GM21515 (cell line): ENCODE measurements at regions not wholly inside any gene's neighbourhood (a gene's known extent, or its start where the extent isn't known, plus 50 kb on each side); places are given as distances from the start of the nearest gene placed in this dataset.

Experiments
- ATAC-seq: cut with Tn5 transposase; IDR thresholded peaks from one replicate; pipeline ENCODE4 v1.9.1; 2021; ENCODE audit not compliant: unreplicated experiment

DNA sequence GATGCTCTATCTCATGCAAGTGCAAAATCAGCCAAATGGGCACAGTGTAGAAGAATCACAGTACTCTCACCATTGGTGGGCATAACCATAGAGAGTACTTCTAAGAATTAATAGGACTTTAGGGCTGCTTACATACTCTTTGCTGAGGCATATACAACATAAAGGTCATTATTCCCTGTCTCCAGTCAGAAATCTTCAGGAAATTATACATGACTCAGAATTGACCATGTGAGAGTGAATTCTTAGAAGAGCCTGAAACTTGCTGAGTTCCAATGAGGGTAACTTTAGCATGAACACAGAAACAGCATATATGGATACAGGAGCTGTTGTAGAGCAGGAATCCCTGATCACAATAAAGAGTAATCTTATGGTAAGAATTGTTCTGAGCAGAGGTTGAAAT lies 498.7 kb downstream of the TENT5A start:
- no peak for ATAC-seq

DNA sequence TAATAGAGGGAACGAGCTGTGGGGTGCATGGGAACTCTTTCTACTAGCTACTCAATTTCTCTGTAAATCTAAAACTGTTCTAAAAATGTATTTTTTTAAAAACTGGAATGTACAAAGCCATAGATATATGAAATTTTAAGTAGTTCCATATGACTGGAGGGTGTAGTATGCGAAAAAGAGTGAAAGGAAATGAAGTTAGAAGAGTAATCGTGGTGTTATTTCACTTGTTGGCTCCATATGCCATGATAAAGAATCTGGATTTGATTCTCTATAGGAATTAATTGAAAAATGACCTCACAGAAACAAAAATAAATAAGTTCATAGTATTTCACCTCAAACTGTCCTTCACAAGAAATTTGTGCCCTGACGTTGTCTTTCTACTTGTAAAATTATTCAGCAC lies 500.2 kb downstream of the TENT5A start:
- no peak for ATAC-seq

DNA sequence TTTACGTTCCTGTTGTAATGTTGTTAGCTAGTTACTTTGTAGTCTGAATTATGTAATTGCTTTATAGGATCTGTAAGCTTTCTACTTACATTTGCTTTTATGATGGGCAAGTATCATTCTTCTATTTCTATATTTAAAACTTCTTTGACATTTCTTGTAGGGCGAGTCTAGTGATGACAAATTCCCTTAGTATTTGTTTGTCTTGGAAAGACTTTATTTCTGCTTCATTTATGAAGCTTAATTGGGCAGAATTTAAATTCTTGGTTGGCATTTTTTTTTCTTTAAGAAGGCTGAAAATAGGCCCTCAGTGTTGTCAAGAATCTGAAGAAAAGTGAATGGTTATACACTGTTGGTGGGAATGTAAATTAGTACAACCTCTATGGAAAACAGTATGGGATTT lies 506.3 kb downstream of the TENT5A start:
- ATAC-seq: no peak

DNA sequence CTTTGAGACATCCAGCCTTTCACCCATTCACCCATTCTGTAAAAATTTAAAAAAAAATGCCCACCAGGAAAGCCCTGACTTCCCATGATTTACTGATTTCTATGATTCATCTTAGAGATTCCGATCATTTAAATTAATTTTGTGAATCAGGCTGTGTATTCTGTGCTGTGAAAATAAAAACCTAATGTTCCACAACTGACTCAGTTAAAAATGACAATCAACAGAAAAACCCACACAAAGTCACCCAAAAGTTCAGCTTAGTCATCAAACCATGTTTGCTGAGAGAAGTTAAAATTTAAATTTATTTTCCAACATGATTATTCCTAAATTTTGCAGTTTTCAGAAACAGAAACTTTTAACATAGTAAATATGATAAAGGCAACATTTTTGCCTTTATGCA lies 509.9 kb downstream of the TENT5A start:
- ATAC-seq: no peak

DNA sequence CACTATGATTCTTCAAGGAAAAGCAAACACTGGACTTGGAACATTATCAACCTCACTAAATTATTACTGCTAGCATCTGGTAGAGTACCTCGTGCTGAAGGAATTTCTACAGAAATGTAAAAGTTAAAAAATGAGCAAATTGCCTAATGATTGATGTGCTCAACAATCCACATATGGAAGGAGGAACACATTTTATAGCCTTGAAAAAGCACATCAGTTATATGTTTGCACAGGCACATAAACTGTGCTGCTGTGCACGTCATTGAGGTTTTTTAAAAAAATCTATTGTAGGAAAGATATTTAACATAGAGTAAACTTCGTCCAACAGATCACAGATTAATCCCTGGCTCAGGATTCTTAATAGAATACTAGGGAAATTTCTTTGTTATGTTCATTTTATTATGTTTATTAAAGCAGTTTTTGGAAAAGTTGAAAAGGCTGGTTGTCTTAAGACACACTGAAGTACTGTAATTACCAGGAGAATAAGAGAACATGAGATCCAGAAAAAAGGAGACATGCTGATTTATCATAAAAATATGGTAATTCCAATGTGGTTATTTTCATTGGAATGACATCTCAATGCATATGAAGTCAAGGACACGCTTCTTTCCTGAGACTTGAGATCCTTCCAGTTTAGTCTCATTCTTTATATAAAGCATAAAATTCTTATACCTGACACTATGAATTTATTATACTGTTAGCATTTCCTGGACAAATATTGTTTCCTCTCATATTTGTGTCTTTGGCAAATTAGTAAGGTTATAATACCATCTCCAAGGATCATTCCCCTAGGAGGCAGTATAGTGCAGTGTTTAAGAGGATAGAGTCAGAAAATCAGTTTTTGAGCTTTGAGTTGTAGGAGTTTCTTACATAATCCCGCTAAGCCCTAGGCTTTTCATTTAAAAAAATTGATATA lies 511.1 kb downstream of the TENT5A start:
- ATAC-seq: no peak

DNA sequence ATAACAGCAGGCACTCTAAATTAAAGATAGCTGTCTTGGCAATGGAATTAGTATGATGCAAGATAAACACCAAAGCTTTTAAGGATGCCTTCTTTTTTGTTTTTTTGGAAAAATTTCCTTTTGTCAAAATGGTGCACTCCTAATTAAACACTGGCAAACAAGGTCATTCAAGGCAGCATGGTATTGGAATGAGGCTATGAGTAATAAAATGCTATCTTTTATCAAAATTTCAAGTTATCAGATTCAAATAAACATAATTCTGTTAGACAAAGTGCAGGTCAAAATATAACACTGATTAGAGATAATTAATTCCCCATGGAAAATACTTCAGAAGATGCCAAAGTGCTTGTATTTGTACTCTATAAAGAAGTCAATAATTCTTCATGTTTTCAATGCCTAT lies 514.1 kb downstream of the TENT5A start:
- no peak for ATAC-seq

DNA sequence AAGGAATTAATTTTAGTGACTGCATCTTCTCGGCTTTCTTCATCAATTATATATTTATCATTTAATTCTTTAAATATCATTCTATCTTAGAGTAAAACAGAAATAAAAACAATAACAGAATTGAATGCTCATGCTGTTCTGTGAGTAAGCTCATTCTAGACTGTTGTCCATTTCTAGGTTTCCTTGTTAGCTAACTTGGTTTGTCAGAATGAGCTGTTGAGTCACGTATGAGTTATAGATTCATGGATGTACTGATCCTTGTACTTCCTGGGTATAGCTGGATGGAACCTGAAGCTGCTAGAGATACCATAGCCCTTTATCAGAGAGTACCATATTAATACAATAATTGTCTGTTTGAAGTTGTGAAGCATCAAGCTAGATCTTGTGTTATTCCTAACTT lies 515.3 kb downstream of the TENT5A start:
- no peak for ATAC-seq

DNA sequence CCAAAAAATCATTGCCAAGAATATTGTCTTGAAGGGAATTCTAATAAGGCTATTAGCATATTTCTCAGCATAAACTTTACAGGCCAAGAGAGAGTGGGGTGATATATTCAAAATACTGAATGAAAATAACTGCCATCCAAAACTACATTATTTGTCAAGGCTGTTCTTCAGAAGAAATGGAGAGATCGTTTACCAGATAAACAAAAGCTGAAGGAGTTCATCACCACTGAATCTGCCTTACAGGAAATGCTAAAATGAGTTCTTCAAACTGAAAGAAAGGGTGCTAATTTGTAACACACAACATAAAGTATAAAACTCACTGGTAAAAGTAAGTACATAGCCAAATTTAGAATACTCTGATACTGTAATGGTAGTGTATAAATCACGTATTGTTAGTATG lies 517.0 kb downstream of the TENT5A start:
- ATAC-seq: no peak

DNA sequence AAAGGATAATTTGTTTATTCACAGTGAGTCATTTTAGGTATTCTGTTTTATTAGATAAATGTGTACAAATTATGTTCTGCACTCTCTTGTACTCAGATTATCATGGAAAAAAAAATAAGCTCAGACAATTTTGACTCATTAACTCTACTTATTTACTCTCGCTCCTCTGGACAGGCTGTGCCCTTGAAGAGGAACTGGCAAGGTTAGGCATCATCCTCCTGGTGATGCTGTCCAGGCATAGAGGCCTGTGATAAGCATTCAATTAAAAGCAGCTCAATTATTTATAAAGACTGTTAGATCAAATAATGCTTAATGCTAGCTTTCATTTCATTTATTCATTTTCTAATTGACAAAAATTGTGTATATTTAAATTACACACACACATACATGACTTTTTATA lies 518.5 kb downstream of the TENT5A start:
- ATAC-seq: no peak

DNA sequence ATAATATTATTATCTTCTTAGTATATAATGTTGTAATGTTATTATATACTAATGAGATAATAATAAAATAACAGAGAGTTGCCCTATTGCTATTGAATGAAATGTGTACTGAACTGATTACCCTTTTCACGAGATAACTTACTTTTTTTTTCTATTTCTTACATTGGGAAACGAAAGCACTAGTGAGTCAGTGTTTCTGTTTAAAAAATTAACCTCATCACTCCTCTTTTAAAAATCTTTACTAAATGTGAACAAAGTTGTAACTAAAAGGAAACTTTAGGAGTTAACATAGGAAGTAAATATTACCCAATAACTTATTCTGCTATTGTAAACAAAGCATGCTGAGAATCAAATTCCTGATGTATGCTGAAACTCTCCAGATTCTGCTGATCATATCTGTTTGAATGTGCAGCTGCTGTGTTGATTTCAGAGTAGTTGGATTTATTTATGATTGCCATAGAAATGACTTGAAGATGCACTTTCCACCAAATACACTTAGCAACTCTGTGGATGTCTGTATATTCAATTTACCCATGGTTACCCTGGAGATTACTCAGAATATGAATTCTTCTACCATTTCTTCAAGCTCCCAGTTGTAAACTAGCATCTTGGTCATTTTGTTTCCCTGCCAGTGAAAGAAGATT lies 523.4 kb downstream of the TENT5A start:
- ATAC-seq: no peak

DNA sequence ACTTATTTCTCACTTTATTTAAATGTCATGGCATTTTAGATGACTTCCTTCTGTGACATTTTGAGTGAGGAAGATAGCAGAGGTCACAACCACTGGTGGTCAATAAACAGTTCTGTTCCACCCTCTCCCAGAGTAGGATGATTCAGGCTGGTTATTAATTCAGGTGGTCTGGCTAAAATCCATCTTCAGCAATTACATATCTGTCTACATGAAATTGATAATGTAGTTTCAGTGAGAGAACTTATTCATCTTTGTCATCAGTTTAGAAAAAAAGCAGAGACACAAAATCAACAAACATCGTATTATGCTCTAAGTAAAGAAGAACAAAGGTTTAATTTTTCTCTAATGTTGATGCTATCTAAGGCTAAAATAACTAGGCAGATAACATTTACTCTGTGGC lies 525.5 kb downstream of the TENT5A start:
- ATAC-seq: no peak

DNA sequence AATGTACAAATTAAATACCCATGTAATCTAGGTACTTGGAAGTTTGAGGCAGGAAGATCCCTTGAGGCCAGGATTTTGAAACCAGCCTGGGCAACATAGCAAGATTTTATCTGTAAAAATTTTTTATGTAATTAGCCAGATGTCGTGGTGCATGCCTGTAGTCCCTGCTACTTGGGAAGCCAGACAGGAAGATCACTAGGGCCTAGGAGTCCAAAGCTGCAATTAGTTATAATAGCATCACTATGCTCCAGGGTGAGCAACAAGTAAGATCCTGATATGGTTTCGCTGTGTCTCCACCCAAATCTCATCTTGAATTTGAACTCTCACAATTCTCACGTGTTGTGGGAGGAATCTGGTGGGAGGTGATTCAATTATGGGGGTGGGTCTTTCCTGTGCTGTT lies 535.8 kb downstream of the TENT5A start:
- ATAC-seq: no peak

DNA sequence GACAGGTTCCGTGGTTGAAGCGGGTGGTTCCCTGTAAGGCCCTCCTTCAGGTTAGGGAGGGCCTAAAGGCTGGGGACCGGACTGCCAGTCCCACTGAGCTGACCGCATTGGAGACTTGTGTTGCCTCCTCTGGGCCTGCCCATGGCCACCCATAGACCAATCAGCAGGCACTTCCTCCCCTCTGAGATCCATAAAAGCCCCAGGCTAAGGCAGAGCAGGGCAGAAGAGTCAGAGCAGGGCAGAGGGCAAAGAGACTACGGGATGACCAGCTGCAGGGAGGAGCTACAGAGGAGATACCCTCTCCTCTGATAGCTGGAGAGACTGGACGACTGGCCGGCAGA lies 537.4 kb downstream of the TENT5A start:
- ATAC-seq: no peak

DNA sequence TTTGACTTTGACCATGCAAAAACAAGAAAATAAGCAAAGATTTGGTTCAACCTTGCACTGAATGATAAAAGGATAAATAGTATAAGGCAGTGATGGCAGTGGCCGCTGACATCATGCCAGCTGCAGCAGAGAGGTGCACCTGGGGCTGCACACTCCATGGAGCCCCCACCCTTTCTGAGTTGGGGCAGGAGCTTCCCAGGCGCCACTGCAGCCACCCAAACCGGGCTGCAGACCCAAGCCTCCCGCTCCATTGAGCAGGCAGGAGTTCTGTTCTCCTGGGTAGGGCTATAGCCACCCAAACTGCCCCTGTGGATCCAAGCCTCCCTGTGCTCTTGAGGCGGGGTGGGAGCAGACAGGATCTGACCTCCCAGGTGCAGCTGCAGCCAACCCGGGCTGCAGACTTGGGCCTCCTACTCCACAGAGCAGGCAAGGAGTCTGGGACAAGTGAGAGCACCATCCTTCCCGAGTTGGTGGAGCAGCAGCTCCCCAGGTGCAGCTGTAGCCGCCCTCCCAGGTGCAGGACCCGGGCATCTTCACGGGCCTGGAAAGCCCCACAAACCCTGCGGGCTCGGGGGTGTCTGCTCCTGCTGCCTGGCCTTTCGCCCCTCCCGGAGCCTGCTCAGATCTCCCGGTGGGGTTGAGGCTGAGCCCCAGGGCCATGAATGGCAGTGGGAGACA lies 537.9 kb downstream of the TENT5A start:
- ATAC-seq: no peak

DNA sequence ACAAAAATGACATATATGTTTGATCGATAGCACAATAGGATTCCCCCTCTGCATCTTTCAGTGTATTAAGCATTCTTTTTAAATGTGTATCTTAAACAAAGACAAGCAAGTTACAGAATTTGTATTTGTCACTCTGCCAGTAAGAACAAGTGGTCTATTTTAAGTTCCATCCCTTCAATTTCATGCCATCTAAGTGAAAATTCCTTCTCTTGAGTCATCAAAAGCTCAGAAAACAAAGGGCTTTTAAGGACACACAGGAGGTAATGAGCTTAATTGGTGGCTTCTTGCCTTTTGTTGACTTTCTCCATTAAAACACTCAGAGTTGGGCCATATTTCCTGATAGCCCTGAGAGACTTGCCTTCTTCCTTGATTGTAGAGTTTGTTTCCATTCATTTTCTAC lies 547.8 kb downstream of the TENT5A start:
- ATAC-seq: no peak

DNA sequence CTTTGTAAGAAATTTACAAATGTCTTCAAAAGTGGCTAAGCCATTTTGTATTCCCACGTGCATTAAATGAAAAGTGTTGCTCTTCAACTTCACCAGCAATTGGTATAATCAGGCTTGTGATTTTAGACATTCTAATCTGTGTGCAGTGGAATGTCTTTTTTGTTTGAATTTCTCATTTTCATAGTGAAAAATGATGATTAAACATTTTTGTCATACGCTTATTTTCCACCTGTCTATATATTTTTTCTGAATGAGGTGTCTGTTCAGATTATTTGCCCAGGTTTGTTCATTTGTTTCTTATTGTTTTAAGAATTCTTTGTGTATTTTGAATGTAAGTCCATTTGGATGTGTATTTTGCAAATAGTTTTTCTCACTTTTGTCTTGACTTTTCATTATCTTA lies 558.1 kb downstream of the TENT5A start:
- no peak for ATAC-seq

DNA sequence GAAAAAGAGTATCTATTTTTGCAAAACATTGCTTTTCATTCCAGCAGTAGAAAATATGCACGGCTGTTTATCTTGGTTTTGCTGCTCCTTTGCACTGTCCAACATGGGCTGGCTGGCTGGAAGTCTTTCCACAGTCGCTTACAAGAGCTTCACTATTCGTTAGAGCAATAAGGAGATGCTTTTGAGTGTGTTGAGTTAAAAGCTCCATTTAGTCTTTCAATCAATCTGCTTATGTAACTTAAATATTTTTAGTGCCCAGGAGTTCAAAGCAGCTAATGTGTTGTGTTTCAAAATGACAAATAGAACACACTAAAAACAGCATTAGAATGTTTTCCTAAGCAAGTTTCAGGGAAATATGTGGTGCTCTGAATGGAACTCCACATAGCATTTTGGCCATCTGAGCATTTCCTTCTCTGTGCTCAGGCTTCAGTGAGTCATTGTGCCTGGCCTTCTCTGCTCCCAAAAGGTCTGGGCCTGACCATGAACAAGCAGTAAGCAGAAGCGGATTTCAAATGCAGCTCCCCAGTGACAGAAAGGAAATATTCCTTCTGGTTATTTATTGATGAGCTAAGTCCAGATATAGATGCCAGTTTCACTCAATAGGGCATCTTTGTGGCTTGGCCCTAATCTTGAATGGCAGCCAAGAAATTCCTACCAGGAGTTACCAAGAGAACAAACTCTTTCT lies 580.3 kb downstream of the TENT5A start:
- ATAC-seq: no peak

DNA sequence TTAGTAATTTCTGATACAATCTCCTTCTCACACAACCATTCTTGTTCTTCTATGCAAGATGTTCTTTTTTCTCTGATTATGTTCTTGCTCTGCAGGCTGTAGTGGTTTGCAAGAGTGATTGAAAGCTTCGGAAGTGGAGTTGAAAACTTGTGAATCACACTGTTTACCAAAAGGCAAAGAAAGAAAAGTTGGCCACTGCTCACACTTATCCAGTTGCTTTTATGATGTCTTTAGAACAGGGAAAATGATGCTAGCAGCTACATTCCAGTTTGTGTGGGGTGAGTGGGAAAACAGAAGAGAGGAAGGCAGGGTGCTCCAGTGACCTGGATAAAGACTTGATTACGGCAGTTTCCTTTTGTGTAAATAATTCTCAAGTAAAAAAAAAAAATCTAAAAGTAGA lies 583.3 kb downstream of the TENT5A start:
- ATAC-seq: no peak

DNA sequence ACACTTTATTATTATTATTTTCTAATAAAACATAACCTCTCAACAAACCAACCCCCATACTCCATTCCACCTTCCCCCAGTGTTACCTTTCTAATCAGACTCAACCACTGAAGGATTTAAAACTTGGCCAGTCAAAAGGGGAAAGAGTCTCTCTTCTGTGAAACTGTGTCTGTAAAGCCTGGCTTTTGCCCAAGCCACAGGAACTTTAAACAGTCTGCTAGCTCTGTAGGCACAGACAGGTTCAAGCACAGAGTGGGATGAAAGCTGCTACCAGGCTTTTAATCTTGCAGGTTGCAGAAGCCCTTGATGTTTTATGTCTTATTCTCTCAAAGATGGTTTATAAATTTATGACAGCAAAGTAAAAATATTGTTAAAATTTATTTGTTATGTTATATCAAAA lies 585.7 kb downstream of the TENT5A start:
- no peak for ATAC-seq

DNA sequence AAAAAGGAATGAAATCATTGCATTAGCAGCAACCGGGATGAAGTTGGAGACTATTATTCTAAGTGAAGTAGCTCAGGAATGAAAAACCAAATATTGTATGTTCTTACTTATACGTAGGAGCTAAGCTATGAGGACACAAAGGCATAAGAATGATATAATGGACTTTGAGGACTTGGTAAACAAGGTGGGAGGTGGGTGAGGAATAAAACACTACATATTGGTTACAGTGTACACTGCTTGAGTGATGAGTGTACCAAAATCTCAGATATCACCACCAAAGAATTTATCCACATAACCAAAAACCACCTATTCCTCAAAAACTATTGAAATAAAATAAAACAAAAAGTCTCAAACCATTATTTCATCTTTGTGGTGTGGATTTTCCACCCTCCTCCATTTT lies 593.5 kb downstream of the TENT5A start:
- ATAC-seq: no peak

DNA sequence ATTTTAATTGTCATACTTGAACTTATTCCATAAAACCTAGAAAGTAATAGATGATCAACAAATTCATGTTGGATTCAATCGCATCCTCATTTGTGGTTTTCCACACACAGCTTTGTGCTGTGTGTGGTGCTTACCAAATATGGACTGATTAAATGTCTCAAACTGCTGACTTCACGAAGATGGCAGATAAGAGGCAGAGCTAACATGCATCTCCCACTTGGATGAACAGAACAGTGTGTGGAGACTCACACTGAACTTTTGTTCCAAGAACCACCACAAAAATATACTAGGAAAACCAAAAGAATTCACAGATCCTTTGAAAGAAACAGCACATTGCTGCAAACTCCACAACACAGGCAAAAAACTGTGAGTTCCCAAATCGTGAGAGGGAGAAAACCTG lies 603.7 kb downstream of the TENT5A start:
- ATAC-seq: no peak

DNA sequence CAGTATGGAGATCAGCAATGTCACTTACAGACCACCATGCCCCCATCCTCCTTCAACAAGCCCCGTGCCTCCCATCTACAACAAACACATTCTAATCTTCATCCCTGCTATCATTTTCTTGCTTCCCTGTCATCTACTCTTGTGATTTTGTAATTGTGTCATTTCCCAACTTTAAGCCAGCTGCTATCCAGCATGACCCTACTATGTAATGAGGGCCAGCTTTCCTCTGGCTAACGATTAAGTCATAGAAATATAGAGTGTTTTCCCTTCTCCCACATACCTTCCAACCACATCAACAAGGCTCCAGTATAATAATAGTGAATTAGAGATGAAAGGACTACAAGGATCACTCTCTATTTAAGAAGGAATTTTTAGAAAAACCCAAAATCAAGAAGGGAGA lies 607.0 kb downstream of the TENT5A start:
- ATAC-seq: no peak
